ENCODE measurements at regions not wholly inside any gene's neighbourhood (a gene's known extent, or its start where the extent isn't known, plus 50 kb on each side); places are given as distances from the start of the nearest gene placed in this dataset.

- DNase-seq, result peak; percentile 27
These were observed 148.8 kb downstream of the IRX2 start for GRCh38 chr5:2602451-2603271.

- DNase-seq, result no peak
These were observed 153.0 kb downstream of the IRX2 start for GRCh38 chr5:2598503-2598902.

GRCh38 chr5:2594701-2595100 is 156.8 kb downstream of the IRX2 start:
- no peak for DNase-seq

GRCh38 chr5:2592766-2593165 is 158.7 kb downstream of the IRX2 start:
- no peak for DNase-seq

GRCh38 chr5:2591777-2592453 is 159.6 kb downstream of the IRX2 start:
- no peak for DNase-seq

- no peak for DNase-seq
These were observed 162.5 kb downstream of the IRX2 start for GRCh38 chr5:2588850-2589501.

- DNase-seq, result no peak
These were observed 164.1 kb downstream of the IRX2 start for GRCh38 chr5:2587189-2588031.

GRCh38 chr5:2586016-2586715 is 165.3 kb downstream of the IRX2 start:
- DNase-seq, result no peak

- no peak for DNase-seq
These were observed 166.8 kb downstream of the IRX2 start for GRCh38 chr5:2584579-2585269.

GRCh38 chr5:2582507-2582906 is 169.0 kb downstream of the IRX2 start:
- DNase-seq, result no peak

- DNase-seq, result no peak
These were observed 169.4 kb downstream of the IRX2 start for GRCh38 chr5:2582106-2582505.

GRCh38 chr5:2581418-2581817 is 170.1 kb downstream of the IRX2 start:
- no peak for DNase-seq

GRCh38 chr5:2579126-2579525 is 172.4 kb downstream of the IRX2 start:
- DNase-seq, result no peak

GRCh38 chr5:2577312-2578036 is 174.0 kb downstream of the IRX2 start:
- DNase-seq, result no peak

GRCh38 chr5:2576823-2577222 is 174.7 kb downstream of the IRX2 start:
- DNase-seq, result no peak

GRCh38 chr5:2575871-2576270 is 175.6 kb downstream of the IRX2 start:
- peak; percentile 60 for DNase-seq

- no peak for DNase-seq
These were observed 176.2 kb downstream of the IRX2 start for GRCh38 chr5:2575292-2575691.

- no peak for DNase-seq
These were observed 177.3 kb downstream of the IRX2 start for GRCh38 chr5:2574155-2574554.

- DNase-seq, result no peak
These were observed 180.9 kb downstream of the IRX2 start for GRCh38 chr5:2570586-2570985.

- no peak for DNase-seq
These were observed 181.5 kb downstream of the IRX2 start for GRCh38 chr5:2569774-2570542.
